ENCODE measurements at regions not wholly inside any gene's neighbourhood (a gene's known extent, or its start where the extent isn't known, plus 50 kb on each side); places are given as distances from the start of the nearest gene placed in this dataset.

- Histone ChIP-seq H3K79me2 (ENCODE audit: insufficient read depth, low read length) (no peaks in the 10 kb centered on the region), H3K4me1 (ENCODE audit: control insufficient read depth in 1 of 2, insufficient read depth in 2 of 2, low read length in 2 of 2) (no peaks in the 10 kb centered on the region), H3K27me3 (ENCODE audit: insufficient read depth, low read length) (no peaks in the 10 kb centered on the region), H3K36me3 (ENCODE audit: control insufficient read depth in 1 of 2, insufficient read depth in 2 of 2, low read length in 2 of 2) (no peaks in the 10 kb centered on the region), H3K27ac (ENCODE audit: low read depth, low read length) (no peak overlapping the region), H3K9me2 (ENCODE audit: insufficient read depth) (no peaks in the 10 kb centered on the region), H4K20me1 (ENCODE audit: insufficient read depth) (no peaks in the 10 kb centered on the region), H3K9me3 (ENCODE audit: control insufficient read depth in 1 of 2, insufficient read depth in 1 of 2, low read depth in 1 of 2, low read length in 2 of 2) (peaks cover 0 to 15% of the 10 kb centered on the region in 2 experiments; a peak in 2 of 4 replicates), H3K4me2 (ENCODE audit: low read length) (no peak overlapping the region), H3K9ac (ENCODE audit: low read length) (no peak overlapping the region), H3K4me3 (replicated peaks in 1 of 2; ENCODE audit: low read depth in 1 of 2, low read length in 2 of 2) (no peak overlapping the region), H2AFZ (ENCODE audit: low read depth, low read length, poor library complexity, severe bottlenecking) (no peak overlapping the region)
- ATAC-seq (no peak), DNase-seq (ENCODE audit: low read depth, low spot score) (no peak)
- ChIA-PET CTCF (no interaction called here), RAD21 (ENCODE audit: low non-redundant PET in 1 of 2, low total read pairs in 2 of 2, uncharacterized antibody in 2 of 2, unreplicated experiment in 2 of 2) (no interaction called here), POLR2A (no interaction called here)
- intact Hi-C loops (cut with micrococcal nuclease) = no loop called here
- TF ChIP-seq ELF1 (IDR thresholded peaks at IDR 0.05; ENCODE audit: borderline replicate concordance, low read depth) (no peak), YY1 (IDR thresholded peaks at IDR 0.05; ENCODE audit: extremely low read depth, insufficient replicate concordance, low read depth, low read length) (no peak), ZNF274 (IDR thresholded peaks at IDR 0.05; ENCODE audit: low read depth, low read length) (no peak), SP1 (IDR thresholded peaks at IDR 0.05; ENCODE audit: low read depth) (no peak)
- BruUV-seq (replicated peaks) = no TSS peak
Measured at GRCh38 chr2:5410991-5411700, 281.0 kb upstream of the SOX11 start.

GRCh38 chr2:5412001-5412400 lies 280.2 kb upstream of the SOX11 start:
- H3K9me2 ChIP-seq (ENCODE audit: insufficient read depth) = no peaks in the 10 kb centered on the region
- RAD21 ChIA-PET (ENCODE audit: low non-redundant PET in 1 of 2, low total read pairs in 2 of 2, uncharacterized antibody in 2 of 2, unreplicated experiment in 2 of 2) = no interaction called here
- no TSS peak for BruUV-seq (replicated peaks)
- H3K79me2 ChIP-seq (ENCODE audit: insufficient read depth, low read length) = no peaks in the 10 kb centered on the region
- no peaks in the 10 kb centered on the region for H3K36me3 ChIP-seq (ENCODE audit: control insufficient read depth in 1 of 2, insufficient read depth in 2 of 2, low read length in 2 of 2)
- H4K20me1 ChIP-seq (ENCODE audit: insufficient read depth) = no peaks in the 10 kb centered on the region
- H3K4me3 ChIP-seq (replicated peaks in 1 of 2; ENCODE audit: low read depth in 1 of 2, low read length in 2 of 2) = no peak overlapping the region
- no peaks in the 10 kb centered on the region for H3K4me1 ChIP-seq (ENCODE audit: control insufficient read depth in 1 of 2, insufficient read depth in 2 of 2, low read length in 2 of 2)
- DNase-seq (ENCODE audit: low read depth, low spot score) (no peak), ATAC-seq (no peak)
- intact Hi-C loops (cut with micrococcal nuclease) = no loop called here
- no peak overlapping the region for H3K27ac ChIP-seq (ENCODE audit: low read depth, low read length)
- no peak overlapping the region for H3K9ac ChIP-seq (ENCODE audit: low read length)
- TF ChIP-seq TCF7L2 (IDR thresholded peaks at IDR 0.05; ENCODE audit: borderline replicate concordance, extremely low read depth, insufficient read depth, insufficient read length) (no peak), SIN3A (IDR thresholded peaks at IDR 0.05; ENCODE audit: low read depth) (no peak)
- no peaks in the 10 kb centered on the region for H3K27me3 ChIP-seq (ENCODE audit: insufficient read depth, low read length)
- POLR2A ChIA-PET = no interaction called here
- no peak overlapping the region for H3K4me2 ChIP-seq (ENCODE audit: low read length)
- H3K9me3 ChIP-seq (ENCODE audit: control insufficient read depth in 1 of 2, insufficient read depth in 1 of 2, low read depth in 1 of 2, low read length in 2 of 2) = peaks cover 0 to 13% of the 10 kb centered on the region in 2 experiments; a peak in 2 of 4 replicates
- no peak overlapping the region for H2AFZ ChIP-seq (ENCODE audit: low read depth, low read length, poor library complexity, severe bottlenecking)
- CTCF ChIA-PET = no interaction called here
